HepG2 (cell line): ENCODE measurements at regions not wholly inside any gene's neighbourhood (a gene's known extent, or its start where the extent isn't known, plus 50 kb on each side); places are given as distances from the start of the nearest gene placed in this dataset.

Source experiments
- CTCF ChIP-seq: sonication (generic); formaldehyde crosslinking; IDR thresholded peaks from 2 replicates; pipeline ENCODE4 v1.5.0; 2020; ENCODE audit warnings: mild to moderate bottlenecking, missing genetic modification reagents, moderate library complexity
- KAT8 ChIP-seq: IDR thresholded peaks from 2 replicates; pipeline ENCODE4 v1.6.1; 2016; ENCODE audit warnings: missing genetic modification reagents, missing compliant biosample characterization
- SOX6 ChIP-seq, 2 experiments: fragments of 450-650 bp in 1 of 2; sonication (generic) in 1 of 2; formaldehyde crosslinking in 1 of 2; IDR thresholded peaks; 2 replicates each; pipeline versions ENCODE4 v1.4.0 to v1.6.1; 2017 to 2020; ENCODE audit warnings: antibody characterized with exemption in 1 of 2, mild to moderate bottlenecking in 1 of 2, missing genetic modification reagents in 1 of 2
- TBP ChIP-seq: sonication (generic); formaldehyde crosslinking; IDR thresholded peaks from 2 replicates; pipeline ENCODE4 v1.5.0; 2020; ENCODE audit warnings: missing genetic modification reagents
- TBX3 ChIP-seq: fragments of 450-650 bp; IDR thresholded peaks from 2 replicates; pipeline ENCODE4 v1.6.1; 2017; ENCODE audit warnings: antibody characterized with exemption, mild to moderate bottlenecking, inconsistent platforms, borderline replicate concordance
- ZNF354B ChIP-seq: sonication (generic); formaldehyde crosslinking; IDR thresholded peaks from 2 replicates; pipeline ENCODE4 v1.8.0; 2022; ENCODE audit warnings: mild to moderate bottlenecking, missing genetic modification reagents
- ZSCAN5A ChIP-seq: sonication (generic); formaldehyde crosslinking; IDR thresholded peaks from 2 replicates; pipeline ENCODE4 v1.8.0; 2022; ENCODE audit warnings: mild to moderate bottlenecking, missing genetic modification reagents, borderline replicate concordance
- TF ChIP-seq, protein P1 (sequence below): sonication (generic); formaldehyde crosslinking; IDR thresholded peaks from 2 replicates; pipeline ENCODE4 v1.5.0; 2020; ENCODE audit warnings: missing genetic modification reagents, mild to moderate bottlenecking, borderline replicate concordance

DNA sequence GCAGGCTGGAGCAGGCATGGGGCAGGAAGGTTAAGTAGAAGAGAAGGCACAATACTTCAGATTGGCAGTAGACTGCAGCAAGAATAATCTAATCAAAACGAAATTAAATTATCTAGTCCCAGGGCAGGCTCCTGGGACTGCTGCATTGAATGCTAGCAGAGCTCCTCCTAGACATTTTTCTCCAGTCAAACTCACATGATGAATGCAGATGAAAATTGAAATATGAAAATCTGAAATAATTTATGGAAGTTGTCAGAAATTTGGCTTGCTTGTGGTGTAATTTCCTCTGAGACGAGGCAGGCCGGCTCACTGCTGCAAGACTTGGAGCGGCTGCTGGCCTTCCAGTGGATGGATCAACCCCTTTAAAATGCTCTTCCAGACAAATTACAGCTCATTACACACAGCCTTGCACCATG, 78.0 kb upstream of the TMEM33 start:
- TF ChIP-seq SOX6 (IDR thresholded peaks at IDR 0.05): no peak
- TF ChIP-seq SOX6 (CRISPR knock-in tag; IDR thresholded peaks at IDR 0.05): no peak
- TF ChIP-seq KAT8: no peak
- TF ChIP-seq ZNF354B (CRISPR knock-in tag): no peak
- TF ChIP-seq TBP (CRISPR knock-in tag): no peak
- no peak for TF ChIP-seq TBX3
- TF ChIP-seq CTCF (CRISPR knock-in tag): no peak
- no peak for TF ChIP-seq ZSCAN5A (CRISPR knock-in tag)
- TF ChIP-seq, protein P1, sequence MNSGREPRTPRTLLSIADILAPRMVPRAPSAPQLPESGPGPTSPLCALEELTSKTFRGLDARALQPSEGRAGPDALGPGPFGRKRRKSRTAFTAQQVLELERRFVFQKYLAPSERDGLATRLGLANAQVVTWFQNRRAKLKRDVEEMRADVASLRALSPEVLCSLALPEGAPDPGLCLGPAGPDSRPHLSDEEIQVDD (CRISPR knock-in tag): no peak
